Stimulated activated CD4-positive, alpha-beta T cell treated with anti-CD3 and anti-CD28 coated beads, Interleukin-1b, Interleukin-23, amount 100 ng/mL, for 24 hours (primary cell): ENCODE measurements at regions not wholly inside any gene's neighbourhood (a gene's known extent, or its start where the extent isn't known, plus 50 kb on each side); places are given as distances from the start of the nearest gene placed in this dataset.

Source experiments
- DNase-seq, 4 experiments: peaks; one replicate each; pipeline ENCODE4 v3.0.0-alpha.2; 2020; ENCODE audit warnings: low read depth in 4 of 4, low spot score in 1 of 4

- no peak for DNase-seq
Measured at GRCh38 chr13:44171861-44172260, 201.8 kb upstream of the SERP2 start.

- no peak for DNase-seq
Measured at GRCh38 chr13:44172281-44172810, 201.3 kb upstream of the SERP2 start.

GRCh38 chr13:44174769-44175425 is 198.7 kb upstream of the SERP2 start:
- DNase-seq, result no peak

- no peak for DNase-seq
Measured at GRCh38 chr13:44176173-44176572, 197.5 kb upstream of the SERP2 start.

- DNase-seq, result no peak
Measured at GRCh38 chr13:44180876-44181536, 192.6 kb upstream of the SERP2 start.

GRCh38 chr13:44181931-44182330 is 191.7 kb upstream of the SERP2 start:
- DNase-seq, result no peak

- DNase-seq, result no peak
Measured at GRCh38 chr13:44184740-44185139, 188.9 kb upstream of the SERP2 start.

GRCh38 chr13:44188257-44188656 is 185.4 kb upstream of the SERP2 start:
- no peak for DNase-seq

GRCh38 chr13:44189085-44189484 is 184.5 kb upstream of the SERP2 start:
- no peak for DNase-seq

GRCh38 chr13:44191103-44191502 is 182.5 kb upstream of the SERP2 start:
- no peak for DNase-seq

- no peak for DNase-seq
Measured at GRCh38 chr13:44191504-44192171, 182.0 kb upstream of the SERP2 start.

GRCh38 chr13:44193731-44194130 is 179.9 kb upstream of the SERP2 start:
- no peak for DNase-seq

GRCh38 chr13:44195245-44195644 is 178.4 kb upstream of the SERP2 start:
- DNase-seq, result no peak

- no peak for DNase-seq
Measured at GRCh38 chr13:44196196-44196751, 177.3 kb upstream of the SERP2 start.

GRCh38 chr13:44197791-44198770 is 175.5 kb upstream of the SERP2 start:
- DNase-seq, result no peak

GRCh38 chr13:44198826-44199225 is 174.8 kb upstream of the SERP2 start:
- DNase-seq, result no peak

GRCh38 chr13:44199627-44200207 is 173.9 kb upstream of the SERP2 start:
- no peak for DNase-seq

- DNase-seq, result no peak
Measured at GRCh38 chr13:44206434-44206833, 167.2 kb upstream of the SERP2 start.

GRCh38 chr13:44207476-44207875 is 166.1 kb upstream of the SERP2 start:
- no peak for DNase-seq

- no peak for DNase-seq
Measured at GRCh38 chr13:44210525-44210924, 163.1 kb upstream of the SERP2 start.
